ENCODE measurements at regions not wholly inside any gene's neighbourhood (a gene's known extent, or its start where the extent isn't known, plus 50 kb on each side); places are given as distances from the start of the nearest gene placed in this dataset.

- TF ChIP-seq POLR2A (IDR thresholded peaks at IDR 0.05; ENCODE audit: low read length) = no peak
- no peak for TF ChIP-seq GATA1 (IDR thresholded peaks at IDR 0.05; ENCODE audit: low read depth, low read length)
Observed at GRCh38 chr6:104324301-104324700, 535.4 kb downstream of the HACE1 start.
